Esophagus squamous epithelium (tissue), 4 donors: ENCODE measurements at regions not wholly inside any gene's neighbourhood (a gene's known extent, or its start where the extent isn't known, plus 50 kb on each side); places are given as distances from the start of the nearest gene placed in this dataset.

Experiments
- CTCF ChIP-seq, 6 experiments: fragments of 450-650 bp in 4 of 6; fragments of 200-600 bp in 2 of 6; sonication (generic) in 2 of 6; IDR thresholded peaks; one replicate each; pipeline ENCODE4 v1.5.1; 2016 to 2019; ENCODE audit warnings: antibody characterized with exemption in 6 of 6, mild to moderate bottlenecking in 4 of 6, moderate library complexity in 4 of 6
- POLR2A ChIP-seq, 4 donors: fragments of 450-650 bp; IDR thresholded peaks; one replicate each; pipeline ENCODE4 v1.6.1; 2017; ENCODE audit warnings: antibody characterized with exemption in 4 of 4, mild to moderate bottlenecking in 4 of 4, moderate library complexity in 3 of 4

- no peak for TF ChIP-seq CTCF (IDR thresholded peaks at IDR 0.05)
- no peak for TF ChIP-seq POLR2A (IDR thresholded peaks at IDR 0.05)
Observed at GRCh38 chr11:76269661-76270261, 63.5 kb upstream of the WNT11 start.
